SJSA1 (cell line): ENCODE measurements at regions not wholly inside any gene's neighbourhood (a gene's known extent, or its start where the extent isn't known, plus 50 kb on each side); places are given as distances from the start of the nearest gene placed in this dataset.

ENCODE experiments used
- DNase-seq, 2 experiments: peaks; one replicate each; pipeline ENCODE4 v3.0.0-alpha.2; 2015 to 2020; ENCODE audit warnings: low spot score in 2 of 2, low read depth in 1 of 2
- H3K27ac ChIP-seq: fragments of 250-450 bp; sonication (Bioruptor Pico); 2 replicates; pipeline ENCODE4 v1.5.1; 2020; ENCODE audit warnings: mild to moderate bottlenecking, moderate library complexity
- H3K27me3 ChIP-seq: fragments of 250-450 bp; sonication (Bioruptor Pico); replicated peaks from 2 replicates; pipeline ENCODE4 v1.5.1; 2020; ENCODE audit warnings: mild to moderate bottlenecking, moderate library complexity
- H3K36me3 ChIP-seq: fragments of 250-450 bp; sonication (Bioruptor Pico); 2 replicates; pipeline ENCODE4 v1.5.1; 2020; ENCODE audit warnings: mild to moderate bottlenecking
- H3K4me1 ChIP-seq: fragments of 250-450 bp; sonication (Bioruptor Pico); replicated peaks from 2 replicates; pipeline ENCODE4 v1.6.1; 2021; ENCODE audit warnings: mild to moderate bottlenecking
- H3K4me3 ChIP-seq: fragments of 250-450 bp; sonication (Bioruptor Pico); 2 replicates; pipeline ENCODE4 v1.5.1; 2020; ENCODE audit warnings: mild to moderate bottlenecking
- H3K9me3 ChIP-seq: fragments of 250-450 bp; sonication (Bioruptor Pico); replicated peaks from 2 replicates; pipeline ENCODE4 v1.5.1; 2020; ENCODE audit warnings: mild to moderate bottlenecking

DNA sequence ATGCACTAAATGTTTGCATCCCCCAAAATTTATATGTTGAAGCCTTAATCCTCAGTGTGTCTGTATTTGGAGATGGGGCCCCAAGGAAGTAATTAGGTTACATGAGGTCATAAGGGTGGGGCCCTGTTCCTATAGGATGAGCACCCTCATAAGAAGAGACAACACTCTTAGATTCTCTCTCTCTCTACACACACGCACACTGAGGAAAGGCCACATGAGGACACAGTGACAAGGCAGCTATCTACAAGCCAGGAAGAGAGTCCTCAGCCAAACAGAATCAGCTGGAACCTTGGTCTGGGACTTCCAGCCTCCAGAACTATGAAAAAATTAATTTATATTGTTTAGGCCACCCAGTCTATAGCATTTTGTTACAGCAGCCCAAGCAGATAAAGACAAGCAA, 69.3 kb upstream of the NOCT start:
- H3K9me3 ChIP-seq = no peaks in the 10 kb centered on the region
- no peak for DNase-seq
- no peak overlapping the region for H3K27ac ChIP-seq
- no peaks in the 10 kb centered on the region for H3K27me3 ChIP-seq
- H3K4me1 ChIP-seq = no peaks in the 10 kb centered on the region
- no peaks in the 10 kb centered on the region for H3K36me3 ChIP-seq
- no peak overlapping the region for H3K4me3 ChIP-seq

DNA sequence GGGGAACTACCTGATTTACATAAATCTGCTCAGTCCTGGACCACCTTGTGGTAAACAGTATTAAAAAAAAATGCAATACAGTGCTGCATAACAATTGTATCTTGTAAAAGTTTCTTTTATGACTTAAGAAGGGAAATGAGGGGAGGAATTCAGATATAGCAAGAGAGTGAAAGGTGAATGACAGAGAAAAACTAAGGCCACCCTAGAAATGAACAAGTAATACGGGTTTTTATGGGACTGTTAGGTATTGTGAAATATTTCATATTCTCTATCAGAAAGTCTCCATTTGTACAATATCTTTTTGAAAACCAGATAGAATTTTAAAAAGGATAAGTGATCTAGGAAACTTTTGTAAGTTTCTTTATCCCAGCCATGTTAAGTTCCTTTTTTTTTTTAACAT, 69.7 kb upstream of the NOCT start:
- H3K27ac ChIP-seq = no peak overlapping the region
- H3K9me3 ChIP-seq = no peaks in the 10 kb centered on the region
- no peak for DNase-seq
- no peaks in the 10 kb centered on the region for H3K36me3 ChIP-seq
- H3K4me3 ChIP-seq = no peak overlapping the region
- H3K27me3 ChIP-seq = no peaks in the 10 kb centered on the region
- H3K4me1 ChIP-seq = no peaks in the 10 kb centered on the region

DNA sequence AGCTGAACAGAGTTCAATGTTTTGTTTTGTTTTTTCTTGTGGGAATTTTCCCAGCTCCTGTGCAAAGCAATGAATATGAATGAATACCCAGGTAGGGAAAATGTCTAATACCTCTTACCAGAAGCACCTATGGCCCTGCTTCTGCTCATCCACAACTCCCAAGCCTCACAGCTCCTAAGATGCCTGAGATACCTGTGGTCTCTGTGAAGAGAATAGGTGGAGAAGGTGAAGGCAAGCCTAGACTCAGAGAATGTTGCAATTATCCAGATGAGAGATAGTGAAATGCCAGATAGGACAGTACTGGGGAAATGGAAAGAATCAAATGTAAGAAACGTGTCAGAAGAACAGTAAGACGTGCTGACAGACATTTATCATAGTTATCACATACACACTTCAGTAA, 70.2 kb upstream of the NOCT start:
- DNase-seq = no peak
- no peaks in the 10 kb centered on the region for H3K27me3 ChIP-seq
- no peaks in the 10 kb centered on the region for H3K9me3 ChIP-seq
- H3K4me3 ChIP-seq = no peak overlapping the region
- no peak overlapping the region for H3K27ac ChIP-seq
- no peaks in the 10 kb centered on the region for H3K36me3 ChIP-seq
- no peaks in the 10 kb centered on the region for H3K4me1 ChIP-seq

DNA sequence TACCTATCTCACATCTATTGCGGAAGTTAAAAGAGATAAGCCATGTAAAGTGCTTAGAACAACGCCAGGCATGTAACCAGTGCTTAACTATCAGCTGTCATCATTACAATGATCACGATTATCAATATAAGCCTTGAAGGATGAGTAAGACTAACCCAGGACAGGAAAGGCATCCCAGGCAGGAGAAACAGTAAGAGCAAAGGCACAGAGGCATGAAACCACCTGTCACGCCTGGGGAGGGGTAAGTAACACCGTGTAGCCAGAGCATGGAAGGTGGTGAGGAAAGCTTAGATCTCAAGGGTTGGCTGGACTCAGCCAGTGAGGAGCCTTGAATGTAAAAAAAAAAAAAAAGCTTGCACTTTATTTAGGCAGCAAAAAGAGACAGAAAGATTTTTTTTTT, 71.7 kb upstream of the NOCT start:
- no peaks in the 10 kb centered on the region for H3K27me3 ChIP-seq
- H3K27ac ChIP-seq = no peak overlapping the region
- H3K4me3 ChIP-seq = no peak overlapping the region
- H3K9me3 ChIP-seq = no peaks in the 10 kb centered on the region
- no peak for DNase-seq
- H3K36me3 ChIP-seq = no peaks in the 10 kb centered on the region
- no peaks in the 10 kb centered on the region for H3K4me1 ChIP-seq

DNA sequence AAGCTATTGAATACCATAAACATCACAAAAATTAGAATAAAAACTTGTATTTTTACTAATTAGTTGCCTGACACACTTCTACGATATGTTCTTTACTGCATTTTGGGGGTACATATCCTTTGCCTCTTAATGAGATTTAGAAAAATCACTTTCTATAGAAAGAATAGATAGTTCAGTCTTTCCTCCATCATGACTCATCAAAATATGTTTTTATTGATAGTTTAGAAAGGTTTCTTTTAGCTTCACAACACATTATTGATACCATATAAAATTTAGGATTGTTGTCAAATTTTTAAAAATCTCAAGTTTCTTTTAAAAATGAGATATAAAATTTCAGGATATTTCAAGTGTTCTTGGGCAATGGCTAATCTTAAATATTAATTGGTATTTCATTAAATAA, 74.5 kb upstream of the NOCT start:
- Histone ChIP-seq H3K36me3 (no peaks in the 10 kb centered on the region), H3K4me1 (peaks cover 5% of the 10 kb centered on the region), H3K27me3 (no peaks in the 10 kb centered on the region), H3K4me3 (no peak overlapping the region), H3K27ac (no peak overlapping the region), H3K9me3 (no peaks in the 10 kb centered on the region)
- no peak for DNase-seq

DNA sequence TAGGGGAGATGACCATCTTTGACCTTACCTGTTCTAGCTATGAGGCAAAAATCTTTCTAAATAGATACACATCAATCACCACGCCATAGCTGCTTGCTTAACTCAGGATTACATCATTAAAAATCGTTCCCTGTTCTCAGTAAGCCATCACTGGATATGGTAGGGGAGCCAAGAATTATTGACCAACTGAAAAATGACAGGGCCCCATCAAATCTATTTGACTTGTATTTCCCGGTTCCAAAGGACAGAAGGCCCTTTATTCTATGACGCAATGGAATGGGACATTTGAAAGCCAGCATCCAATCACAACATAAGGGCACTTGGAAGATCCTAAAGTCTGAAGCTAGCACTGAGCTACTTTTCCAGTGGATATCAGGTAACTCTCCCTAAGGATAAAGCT, 75.6 kb upstream of the NOCT start:
- no peaks in the 10 kb centered on the region for H3K9me3 ChIP-seq
- no peaks in the 10 kb centered on the region for H3K36me3 ChIP-seq
- no peak overlapping the region for H3K27ac ChIP-seq
- no peak overlapping the region for H3K4me3 ChIP-seq
- DNase-seq = no peak
- H3K27me3 ChIP-seq = no peaks in the 10 kb centered on the region
- H3K4me1 ChIP-seq = peaks cover 5% of the 10 kb centered on the region

DNA sequence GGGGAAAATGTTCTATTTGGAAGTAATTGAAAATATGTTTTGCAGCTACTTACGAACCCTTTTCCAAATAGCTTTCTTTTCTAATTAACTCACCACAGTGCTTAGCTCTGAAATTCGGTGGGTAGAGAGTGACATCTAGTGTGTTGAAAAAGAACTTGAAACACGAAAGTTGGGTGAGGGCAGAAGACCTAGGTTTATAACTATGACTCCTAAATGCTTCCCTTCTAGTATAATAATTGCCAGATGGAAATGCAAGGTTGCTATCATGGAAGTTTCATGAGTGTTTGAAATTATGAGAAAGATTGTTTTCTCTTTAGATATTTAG, 77.3 kb upstream of the NOCT start:
- H3K27ac ChIP-seq = no peak overlapping the region
- no peak overlapping the region for H3K4me3 ChIP-seq
- H3K36me3 ChIP-seq = no peaks in the 10 kb centered on the region
- H3K4me1 ChIP-seq = peaks cover 5% of the 10 kb centered on the region
- no peak for DNase-seq
- H3K9me3 ChIP-seq = no peaks in the 10 kb centered on the region
- H3K27me3 ChIP-seq = no peaks in the 10 kb centered on the region

DNA sequence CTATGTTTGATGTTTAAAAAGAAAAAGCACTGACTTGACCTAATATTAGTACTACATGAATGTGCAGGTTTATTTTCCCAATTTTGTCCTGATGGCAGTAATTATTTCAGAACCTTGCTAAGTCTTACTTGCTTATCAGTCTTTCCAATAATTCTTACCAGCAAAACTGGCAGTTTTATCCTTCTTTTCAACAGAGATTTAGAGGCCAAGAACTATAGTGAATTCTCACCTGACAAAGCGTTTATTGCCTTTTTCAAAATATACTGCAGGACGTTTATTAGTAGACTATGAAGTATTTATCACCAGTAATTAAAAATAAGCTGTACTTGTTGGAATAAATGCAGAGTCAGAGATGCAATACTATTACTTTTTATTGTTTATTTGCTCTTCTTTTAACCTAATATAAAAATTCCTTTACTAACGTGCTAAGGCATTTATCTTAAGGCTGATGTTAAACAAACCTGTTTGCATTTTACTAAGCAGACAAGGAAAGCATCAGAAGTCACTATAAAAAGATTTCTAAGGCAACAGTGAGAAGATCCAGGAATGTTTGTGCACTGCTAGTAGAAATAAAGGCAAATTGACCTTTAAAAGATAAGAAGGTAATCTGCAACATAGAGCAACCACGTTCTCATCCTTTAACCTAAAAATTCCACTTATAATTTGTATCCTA, 80.3 kb upstream of the NOCT start:
- Histone ChIP-seq H3K27ac (no peak overlapping the region), H3K9me3 (no peaks in the 10 kb centered on the region), H3K27me3 (no peaks in the 10 kb centered on the region), H3K4me1 (peaks cover 5% of the 10 kb centered on the region), H3K36me3 (no peaks in the 10 kb centered on the region), H3K4me3 (no peak overlapping the region)
- DNase-seq = no peak

DNA sequence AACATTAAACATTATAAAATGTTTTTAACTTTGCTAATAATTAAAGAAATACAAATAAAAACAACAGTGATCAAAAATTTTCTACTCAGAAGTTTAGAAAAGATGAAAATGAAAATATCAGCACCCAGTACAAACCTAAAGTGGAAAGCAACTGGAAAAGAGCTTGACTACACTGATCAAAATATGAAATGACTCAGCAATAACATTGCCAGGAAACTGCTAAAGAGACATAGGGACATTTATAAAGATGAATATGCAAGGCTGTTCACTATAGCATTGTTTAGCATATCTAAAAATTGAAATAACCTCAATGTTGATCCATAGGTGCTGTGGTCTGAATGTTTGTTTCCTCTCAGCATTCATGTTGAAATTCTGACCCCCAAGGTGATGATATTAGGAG, 88.5 kb upstream of the NOCT start:
- Histone ChIP-seq H3K27ac (no peak overlapping the region; the same call in 1 of the 2 replicates), H3K4me1 (peaks cover 15% of the 10 kb centered on the region), H3K9me3 (no peaks in the 10 kb centered on the region), H3K27me3 (no peaks in the 10 kb centered on the region), H3K36me3 (no peaks in the 10 kb centered on the region), H3K4me3 (no peak overlapping the region)
- no peak for DNase-seq

DNA sequence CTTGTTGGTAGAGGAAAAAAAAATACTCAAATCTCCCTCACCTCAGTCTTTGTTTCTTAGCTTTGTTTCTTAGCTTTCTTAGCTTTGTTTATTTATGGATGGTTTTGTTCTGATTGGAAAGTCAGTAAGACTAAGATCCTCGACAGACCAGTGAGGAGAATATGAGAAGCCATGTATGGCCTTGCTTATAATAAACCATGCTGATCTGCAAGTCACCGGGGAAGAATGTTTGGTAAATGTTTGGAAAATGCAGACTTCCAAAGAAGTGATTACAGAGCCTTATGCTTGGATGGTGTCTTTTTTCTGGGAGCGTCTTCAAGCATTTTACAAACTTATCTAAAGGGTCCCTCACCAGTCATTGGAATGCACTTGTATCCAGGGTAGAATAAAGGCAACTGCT, 90.1 kb upstream of the NOCT start:
- H3K4me1 ChIP-seq = peaks cover 15% of the 10 kb centered on the region
- H3K27me3 ChIP-seq = no peaks in the 10 kb centered on the region
- peak in 1 of 2 experiments; percentile 26 for DNase-seq
- no peak overlapping the region for H3K4me3 ChIP-seq
- H3K9me3 ChIP-seq = no peaks in the 10 kb centered on the region
- H3K27ac ChIP-seq = no peak overlapping the region
- H3K36me3 ChIP-seq = no peaks in the 10 kb centered on the region

DNA sequence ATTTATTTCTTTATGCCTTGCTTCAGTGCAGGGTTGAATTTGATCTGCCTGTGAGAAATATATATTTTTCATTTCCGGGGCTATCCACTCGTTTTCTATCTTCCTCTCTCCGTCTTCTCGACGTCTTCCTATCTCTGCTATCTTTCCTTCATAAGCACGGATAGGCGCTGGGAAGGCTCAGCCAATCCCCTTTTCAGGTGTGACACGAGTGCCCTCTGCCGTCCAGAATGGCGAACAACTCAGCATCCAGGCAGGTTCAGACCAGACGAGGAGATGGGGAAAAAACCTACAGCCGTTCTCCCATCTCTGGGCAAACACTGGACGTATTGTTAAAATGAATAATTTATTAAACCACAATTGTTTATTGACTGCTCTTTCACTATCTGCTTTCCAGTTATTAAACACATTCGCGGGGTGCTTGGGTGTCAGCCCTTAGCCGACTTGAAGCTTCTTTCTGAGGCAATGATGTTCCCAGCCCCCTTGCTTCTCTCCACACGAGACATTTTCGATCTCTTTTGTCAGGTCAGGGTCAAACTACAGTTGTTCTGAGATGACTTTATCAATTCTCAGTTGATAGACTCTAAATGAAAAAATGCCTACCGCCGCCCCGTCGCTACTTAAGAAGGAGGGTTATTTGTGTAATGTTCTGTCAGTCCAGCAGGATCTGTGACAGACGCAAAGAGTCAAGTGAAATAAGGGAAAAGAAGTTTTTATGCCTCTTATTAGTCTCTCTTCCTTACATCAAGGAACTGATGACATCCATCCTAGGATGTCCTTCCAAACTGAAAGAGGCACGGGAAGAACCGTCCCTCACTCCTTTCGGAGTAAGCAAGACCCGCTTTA, 96.3 kb upstream of the NOCT start:
- no peaks in the 10 kb centered on the region for H3K9me3 ChIP-seq
- H3K36me3 ChIP-seq = no peaks in the 10 kb centered on the region
- no peak overlapping the region for H3K4me3 ChIP-seq
- H3K4me1 ChIP-seq = no peaks in the 10 kb centered on the region
- H3K27me3 ChIP-seq = no peaks in the 10 kb centered on the region
- no peak overlapping the region for H3K27ac ChIP-seq
- peak; percentile 79 to 82 for DNase-seq

DNA sequence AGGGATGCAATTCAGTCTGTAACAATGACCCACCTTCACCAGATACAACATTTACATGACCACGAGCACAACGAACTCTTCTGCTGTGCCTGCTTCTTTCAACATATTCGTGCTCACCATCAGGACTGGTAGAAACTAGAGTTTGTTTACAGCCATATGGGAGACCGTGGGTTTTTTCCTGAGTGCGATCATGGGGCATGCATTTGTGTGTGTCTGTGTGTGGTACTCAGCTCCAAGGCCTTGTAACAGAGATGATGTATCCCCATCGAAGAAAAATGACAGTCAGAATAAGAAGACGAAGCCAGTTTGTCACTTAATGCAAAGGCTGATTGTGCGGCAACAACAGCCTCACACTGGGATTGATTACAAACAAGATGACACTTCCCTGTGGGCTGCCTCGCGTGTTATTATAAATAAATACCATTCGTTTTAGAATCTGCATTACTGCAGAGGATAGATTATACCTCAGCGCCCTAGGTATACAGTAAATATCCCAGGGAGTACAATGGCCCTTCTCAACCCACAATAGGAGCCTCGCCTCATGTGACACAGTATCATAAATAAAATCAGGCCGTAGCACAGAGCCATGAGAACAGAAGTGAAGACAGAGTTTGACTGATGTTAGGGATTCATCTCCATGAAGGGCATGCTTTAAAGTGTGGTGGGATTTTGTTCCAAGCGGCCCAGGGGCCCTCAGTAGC, 97.3 kb upstream of the NOCT start:
- H3K27ac ChIP-seq = no peak overlapping the region
- no peaks in the 10 kb centered on the region for H3K27me3 ChIP-seq
- H3K36me3 ChIP-seq = no peaks in the 10 kb centered on the region
- no peak overlapping the region for H3K4me3 ChIP-seq
- no peak for DNase-seq
- H3K4me1 ChIP-seq = no peaks in the 10 kb centered on the region
- H3K9me3 ChIP-seq = no peaks in the 10 kb centered on the region

DNA sequence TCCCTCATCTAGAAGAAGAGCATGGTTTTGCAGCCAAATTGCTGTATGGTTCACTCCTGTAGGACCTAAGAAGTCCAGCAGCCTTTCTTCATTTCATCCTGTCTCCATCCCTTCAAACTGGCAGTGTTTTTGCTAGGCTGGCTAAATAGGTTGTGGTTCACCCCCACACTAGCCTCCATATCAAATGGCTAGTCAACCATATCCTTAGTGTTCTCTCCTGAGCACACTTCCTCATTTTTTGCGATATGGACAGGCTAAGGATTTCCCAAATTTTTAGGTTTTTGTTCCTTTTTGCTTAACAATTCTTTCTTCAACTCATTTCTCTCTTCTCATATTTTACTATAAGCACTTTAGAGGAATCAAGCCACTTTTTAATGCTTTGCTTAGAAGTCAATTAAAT, 98.8 kb upstream of the NOCT start:
- no peaks in the 10 kb centered on the region for H3K36me3 ChIP-seq
- no peak for DNase-seq
- no peak overlapping the region for H3K4me3 ChIP-seq
- no peak overlapping the region for H3K27ac ChIP-seq
- no peaks in the 10 kb centered on the region for H3K27me3 ChIP-seq
- no peaks in the 10 kb centered on the region for H3K9me3 ChIP-seq
- no peaks in the 10 kb centered on the region for H3K4me1 ChIP-seq

DNA sequence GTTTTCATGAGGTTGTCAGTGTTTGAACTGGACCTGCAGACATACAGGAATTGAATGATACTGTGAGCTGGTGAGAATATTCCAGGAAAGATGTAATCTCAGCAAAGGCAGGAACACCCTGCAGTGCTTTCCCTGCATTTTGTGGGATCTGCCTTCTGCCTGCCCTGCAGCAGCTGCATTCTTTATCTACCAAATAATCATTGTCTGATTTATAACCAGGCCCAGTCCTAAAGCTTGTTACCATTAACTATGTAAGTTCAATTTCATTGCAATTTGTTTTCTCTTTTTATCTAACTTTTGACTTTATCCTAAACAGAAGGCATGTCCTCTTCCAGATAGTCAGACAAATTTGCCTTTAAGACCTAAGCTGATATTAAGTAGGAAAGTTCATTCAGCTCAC, 99.8 kb upstream of the NOCT start:
- Histone ChIP-seq H3K27me3 (no peaks in the 10 kb centered on the region), H3K4me1 (peaks cover 7% of the 10 kb centered on the region), H3K9me3 (no peaks in the 10 kb centered on the region), H3K4me3 (no peak overlapping the region), H3K36me3 (no peaks in the 10 kb centered on the region), H3K27ac (no peak overlapping the region)
- DNase-seq = no peak
